OCI-LY7 (cell line): ENCODE measurements at regions not wholly inside any gene's neighbourhood (a gene's known extent, or its start where the extent isn't known, plus 50 kb on each side); places are given as distances from the start of the nearest gene placed in this dataset.

Experiments
- BruUV-seq: library from RNA; stranded (reverse); fragments of 400-500 nt; replicated peaks from 2 replicates; lab custom pipeline; 2021; lab: Mats Ljungman, UMichigan
- CTCF ChIA-PET: fragments of 300-600 bp; sonication (Branson Sonifier 250); formaldehyde crosslinking; loops from one replicate; lab custom pipeline; 2022; ENCODE audit warnings: antibody characterized with exemption; ENCODE audit not compliant: unreplicated experiment; lab: Charles Lee
- POLR2A ChIA-PET: fragments of 300-600 bp; sonication (Branson Sonifier 250); formaldehyde crosslinking; loops from one replicate; lab custom pipeline; 2022; ENCODE audit warnings: antibody characterized with exemption; lab: Charles Lee
- DNase-seq: peaks from one replicate; pipeline ENCODE4 v3.0.0-alpha.2; 2015; ENCODE audit warnings: low spot score
- H2AFZ ChIP-seq: fragments of 200-600 bp; sonication (generic), shearing (Covaris generic); 2 replicates; pipeline ENCODE4 v1.6.1; 2014; ENCODE audit warnings: mild to moderate bottlenecking, antibody characterized with exemption, low read length, moderate library complexity
- H3K27ac ChIP-seq: fragments of 200-600 bp; sonication (generic); 2 replicates; pipeline ENCODE4 v1.5.1; 2014; ENCODE audit warnings: mixed run types, low read depth, mild to moderate bottlenecking, moderate library complexity, low read length, inconsistent platforms; ENCODE audit not compliant: poor library complexity, severe bottlenecking
- H3K36me3 ChIP-seq: fragments of 200-600 bp; sonication (generic); 2 replicates; pipeline ENCODE4 v1.6.1; 2014; ENCODE audit warnings: mild to moderate bottlenecking, antibody characterized with exemption, low read length, moderate library complexity, mixed read lengths; ENCODE audit not compliant: insufficient read depth
- H3K4me1 ChIP-seq: fragments of 200-600 bp; sonication (generic); 2 replicates; pipeline ENCODE4 v1.5.1; 2014; ENCODE audit warnings: mild to moderate bottlenecking, low read length; ENCODE audit not compliant: insufficient read depth, poor library complexity, severe bottlenecking
- H3K4me2 ChIP-seq: fragments of 200-600 bp; sonication (generic); 2 replicates; pipeline ENCODE4 v1.6.1; 2014; ENCODE audit warnings: mild to moderate bottlenecking, low read length
- H3K4me3 ChIP-seq: fragments of 200-600 bp; sonication (generic); 2 replicates; pipeline ENCODE4 v1.5.1; 2014; ENCODE audit warnings: mild to moderate bottlenecking, low read depth, low read length; ENCODE audit not compliant: poor library complexity, severe bottlenecking
- H3K79me2 ChIP-seq: fragments of 200-600 bp; sonication (generic); 2 replicates; pipeline ENCODE4 v1.6.1; 2016; ENCODE audit warnings: low read depth, mild to moderate bottlenecking, low read length, moderate library complexity, mixed read lengths; ENCODE audit not compliant: insufficient read depth
- H3K9me2 ChIP-seq: fragments of 200-600 bp; sonication (generic); 2 replicates; pipeline ENCODE4 v1.6.1; 2016; ENCODE audit warnings: mild to moderate bottlenecking, low read length, mixed read lengths; ENCODE audit not compliant: insufficient read depth
- H3K9me3 ChIP-seq: fragments of 200-600 bp; sonication (generic); 2 replicates; pipeline ENCODE4 v1.6.1; 2014; ENCODE audit warnings: mild to moderate bottlenecking, mixed run types, low read length, mixed read lengths
- H4K20me1 ChIP-seq: fragments of 200-600 bp; sonication (generic); 2 replicates; pipeline ENCODE4 v1.6.1; 2014; ENCODE audit warnings: mild to moderate bottlenecking, antibody characterized with exemption, low read length, moderate library complexity, mixed read lengths; ENCODE audit not compliant: insufficient read depth
- EZH2phosphoT487 ChIP-seq: fragments of 200-600 bp; sonication (generic); IDR thresholded peaks from 2 replicates; pipeline ENCODE4 v1.6.1; 2018; ENCODE audit warnings: low read depth, borderline replicate concordance, mild to moderate bottlenecking, mixed run types, antibody characterized with exemption, low read length, moderate library complexity, mixed read lengths
- intact Hi-C: fragments of 100-400 bp; cut with micrococcal nuclease; formaldehyde crosslinking; loops from one replicate; pipeline ENCODE4 v1.10.0; 2022; ENCODE audit not compliant: unreplicated experiment
- TF ChIP-seq, protein P1 (sequence below): fragments of 200-600 bp; sonication (generic); conservative IDR thresholded peaks from 2 replicates; pipeline ENCODE4 v1.5.1; 2014; ENCODE audit warnings: mild to moderate bottlenecking, antibody characterized with exemption, low read length, moderate library complexity, mixed read lengths

DNA sequence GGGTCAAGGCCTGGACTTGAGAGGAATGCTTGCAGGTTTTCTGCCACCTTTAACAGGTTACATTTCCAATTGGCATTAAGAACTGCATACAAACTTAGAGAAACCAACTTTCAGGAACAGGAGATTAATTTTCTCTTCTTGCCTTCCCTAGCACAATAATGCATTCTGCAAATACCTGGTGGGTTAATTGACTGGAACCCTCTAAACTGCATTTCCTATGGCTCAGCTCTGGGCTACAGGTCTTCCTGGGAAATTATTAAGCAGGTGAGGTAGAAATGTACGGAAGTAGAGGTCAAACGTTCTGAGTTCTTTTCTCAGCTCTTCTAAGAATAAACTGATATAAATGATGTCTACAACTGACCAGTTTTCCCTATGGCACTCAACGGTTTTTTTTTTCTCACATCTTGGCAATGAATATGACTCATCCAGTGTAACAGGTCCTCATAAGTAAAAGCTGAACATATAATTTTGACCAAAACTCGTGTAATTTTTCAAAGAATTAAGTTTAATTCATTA is 144.9 kb upstream of the PELI2 start:
- H3K27ac ChIP-seq = no peak overlapping the region
- no peaks in the 10 kb centered on the region for H3K4me1 ChIP-seq
- no peaks in the 10 kb centered on the region for H4K20me1 ChIP-seq
- H3K9me2 ChIP-seq = no peaks in the 10 kb centered on the region
- H3K9me3 ChIP-seq = no peaks in the 10 kb centered on the region
- H3K4me3 ChIP-seq = no peak overlapping the region
- no TSS peak for BruUV-seq
- TF ChIP-seq, protein P1, sequence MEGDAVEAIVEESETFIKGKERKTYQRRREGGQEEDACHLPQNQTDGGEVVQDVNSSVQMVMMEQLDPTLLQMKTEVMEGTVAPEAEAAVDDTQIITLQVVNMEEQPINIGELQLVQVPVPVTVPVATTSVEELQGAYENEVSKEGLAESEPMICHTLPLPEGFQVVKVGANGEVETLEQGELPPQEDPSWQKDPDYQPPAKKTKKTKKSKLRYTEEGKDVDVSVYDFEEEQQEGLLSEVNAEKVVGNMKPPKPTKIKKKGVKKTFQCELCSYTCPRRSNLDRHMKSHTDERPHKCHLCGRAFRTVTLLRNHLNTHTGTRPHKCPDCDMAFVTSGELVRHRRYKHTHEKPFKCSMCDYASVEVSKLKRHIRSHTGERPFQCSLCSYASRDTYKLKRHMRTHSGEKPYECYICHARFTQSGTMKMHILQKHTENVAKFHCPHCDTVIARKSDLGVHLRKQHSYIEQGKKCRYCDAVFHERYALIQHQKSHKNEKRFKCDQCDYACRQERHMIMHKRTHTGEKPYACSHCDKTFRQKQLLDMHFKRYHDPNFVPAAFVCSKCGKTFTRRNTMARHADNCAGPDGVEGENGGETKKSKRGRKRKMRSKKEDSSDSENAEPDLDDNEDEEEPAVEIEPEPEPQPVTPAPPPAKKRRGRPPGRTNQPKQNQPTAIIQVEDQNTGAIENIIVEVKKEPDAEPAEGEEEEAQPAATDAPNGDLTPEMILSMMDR = no peak
- TF ChIP-seq EZH2phosphoT487 = no peak
- CTCF ChIA-PET = no interaction called here
- no peak for DNase-seq
- H3K79me2 ChIP-seq = no peaks in the 10 kb centered on the region
- POLR2A ChIA-PET = interaction anchor here (1.0 kb wide), 1 partner anchor 20 kb away, joined by 3 read pairs; no protein-coding TSS in a partner anchor
- H2AFZ ChIP-seq = no peak overlapping the region
- H3K36me3 ChIP-seq = no peaks in the 10 kb centered on the region
- intact Hi-C loops = no loop called here
- no peak overlapping the region for H3K4me2 ChIP-seq

DNA sequence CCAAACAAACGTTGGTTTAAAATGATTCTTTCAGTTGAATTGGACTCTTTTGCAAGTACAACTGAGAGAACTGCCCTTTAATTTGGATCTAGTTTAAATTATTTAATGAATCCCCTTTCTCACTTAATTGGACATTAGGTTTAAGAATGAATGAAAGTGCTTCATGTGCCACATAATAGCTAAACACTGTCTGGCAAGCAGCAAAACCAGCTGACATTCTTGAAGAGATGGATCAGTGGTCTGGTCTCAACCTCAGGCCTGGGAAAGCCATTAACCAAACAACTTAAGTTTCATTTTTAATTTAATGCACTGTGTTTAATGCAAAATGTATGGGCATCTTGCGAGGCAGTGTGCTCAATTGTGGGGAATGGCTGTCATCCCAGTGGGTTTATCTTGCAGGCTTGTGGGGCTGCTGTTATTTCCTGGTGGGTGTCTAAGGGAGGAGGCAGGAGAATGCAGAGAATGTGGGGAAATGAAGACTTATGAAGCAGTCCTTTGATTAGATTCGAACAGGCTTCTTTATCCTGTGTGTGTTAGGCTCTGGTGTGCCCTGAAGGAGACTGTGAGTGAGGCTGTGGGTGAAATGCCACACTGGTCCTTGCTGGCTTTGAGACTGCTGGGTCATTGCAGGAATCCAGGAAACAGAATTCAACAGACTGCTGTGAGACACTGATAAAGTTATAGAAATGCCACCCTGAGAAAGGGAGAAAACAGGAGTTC is 144.1 kb upstream of the PELI2 start:
- Histone ChIP-seq H4K20me1 (no peaks in the 10 kb centered on the region), H3K27ac (no peak overlapping the region), H3K79me2 (no peaks in the 10 kb centered on the region), H3K9me3 (no peaks in the 10 kb centered on the region), H3K9me2 (no peaks in the 10 kb centered on the region), H3K4me2 (no peak overlapping the region), H3K36me3 (no peaks in the 10 kb centered on the region), H3K4me1 (no peaks in the 10 kb centered on the region), H3K4me3 (no peak overlapping the region), H2AFZ (no peak overlapping the region)
- CTCF ChIA-PET = no interaction called here
- no peak for DNase-seq
- intact Hi-C loops = no loop called here
- BruUV-seq = no TSS peak
- TF ChIP-seq, protein P1 = no peak
- no peak for TF ChIP-seq EZH2phosphoT487
- POLR2A ChIA-PET = interaction anchor here (1.0 kb wide), 1 partner anchor 20 kb away, joined by 3 read pairs; no protein-coding TSS in a partner anchor

DNA sequence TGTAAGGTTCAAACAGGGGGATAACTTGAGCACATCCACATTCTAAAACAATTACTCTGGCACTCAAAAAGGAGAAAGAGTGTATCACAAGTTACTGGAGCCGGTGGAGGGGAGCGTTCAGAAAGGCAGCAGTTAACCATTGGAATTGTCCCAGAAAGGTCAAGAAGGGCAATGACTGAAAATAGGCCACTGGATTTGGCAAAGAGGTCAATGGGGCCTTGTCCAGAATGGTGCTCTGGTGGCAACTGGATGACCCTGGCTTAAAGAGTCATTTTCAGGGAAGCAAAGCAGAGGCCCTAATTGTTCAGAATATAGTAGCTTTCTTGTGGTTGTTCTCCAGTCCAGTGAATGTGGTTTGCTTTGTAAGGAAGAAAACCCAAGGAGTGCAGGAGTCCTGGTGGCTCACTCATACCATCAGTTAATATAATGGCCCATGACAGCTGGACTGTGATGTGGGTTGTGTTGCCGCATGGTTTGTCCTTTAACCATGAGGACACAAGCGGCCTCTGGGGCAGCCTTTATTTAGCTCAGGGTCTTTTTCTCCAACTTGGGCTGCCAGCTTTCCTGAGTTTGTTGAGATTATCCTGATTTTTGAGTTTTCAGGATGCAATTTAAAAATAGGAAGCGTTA is 142.8 kb upstream of the PELI2 start:
- H3K4me3 ChIP-seq = no peak overlapping the region
- H4K20me1 ChIP-seq = no peaks in the 10 kb centered on the region
- POLR2A ChIA-PET = no interaction called here
- no peak overlapping the region for H2AFZ ChIP-seq
- no peak overlapping the region for H3K27ac ChIP-seq
- H3K9me3 ChIP-seq = no peaks in the 10 kb centered on the region
- no peaks in the 10 kb centered on the region for H3K36me3 ChIP-seq
- H3K4me2 ChIP-seq = no peak overlapping the region
- no TSS peak for BruUV-seq
- H3K4me1 ChIP-seq = no peaks in the 10 kb centered on the region
- intact Hi-C loops = no loop called here
- DNase-seq = no peak
- TF ChIP-seq, protein P1 = no peak
- no peak for TF ChIP-seq EZH2phosphoT487
- CTCF ChIA-PET = no interaction called here
- no peaks in the 10 kb centered on the region for H3K9me2 ChIP-seq
- no peaks in the 10 kb centered on the region for H3K79me2 ChIP-seq
